HepG2 (cell line): ENCODE measurements at regions not wholly inside any gene's neighbourhood (a gene's known extent, or its start where the extent isn't known, plus 50 kb on each side); places are given as distances from the start of the nearest gene placed in this dataset.

ENCODE experiments used
- ATF5 ChIP-seq: sonication (generic); formaldehyde crosslinking; IDR thresholded peaks from 2 replicates; pipeline ENCODE4 v1.4.0; 2020; ENCODE audit warnings: mild to moderate bottlenecking, low read depth, missing genetic modification reagents
- HMGXB4 ChIP-seq, 2 experiments: sonication (generic) in 1 of 2; formaldehyde crosslinking in 1 of 2; IDR thresholded peaks; 2 replicates each; pipeline versions ENCODE4 v1.4.0 to v1.6.1; 2018 to 2020; ENCODE audit warnings: missing genetic modification reagents in 2 of 2, borderline replicate concordance in 1 of 2, low read depth in 1 of 2, mild to moderate bottlenecking in 1 of 2, missing biosample characterization in 1 of 2
- KLF6 ChIP-seq: IDR thresholded peaks from 2 replicates; pipeline ENCODE4 v1.8.0; 2016; ENCODE audit warnings: missing biosample characterization, missing genetic modification reagents
- PRMT3 ChIP-seq: sonication (generic); formaldehyde crosslinking; IDR thresholded peaks from 2 replicates; pipeline ENCODE4 v1.8.1; 2022; ENCODE audit warnings: low read depth, mild to moderate bottlenecking, moderate library complexity, missing genetic modification reagents, borderline replicate concordance
- RBFOX2 ChIP-seq: fragments of 200-400 bp; formaldehyde crosslinking; IDR thresholded peaks from 2 replicates; pipeline ENCODE4 v1.6.1; 2017; ENCODE audit warnings: low read depth, mild to moderate bottlenecking, low read length
- RELA ChIP-seq: sonication (generic); formaldehyde crosslinking; IDR thresholded peaks from 2 replicates; pipeline ENCODE4 v1.4.0; 2020; ENCODE audit warnings: missing genetic modification reagents
- SKI ChIP-seq: fragments of 450-650 bp; IDR thresholded peaks from one replicate; pipeline ENCODE4 v1.6.1; 2018; ENCODE audit warnings: mild to moderate bottlenecking; ENCODE audit not compliant: partially characterized antibody
- ZNF142 ChIP-seq: sonication (generic); formaldehyde crosslinking; IDR thresholded peaks from 2 replicates; pipeline ENCODE4 v1.4.0; 2020; ENCODE audit warnings: missing genetic modification reagents
- ZNF282 ChIP-seq: fragments of 450-650 bp; IDR thresholded peaks from 2 replicates; pipeline ENCODE4 v1.6.1; 2018; ENCODE audit not compliant: partially characterized antibody
- ZNF432 ChIP-seq: sonication (generic); formaldehyde crosslinking; IDR thresholded peaks from 2 replicates; pipeline ENCODE4 v1.5.0; 2020; ENCODE audit warnings: missing genetic modification reagents, mild to moderate bottlenecking, borderline replicate concordance
- ZNF496 ChIP-seq: sonication (generic); formaldehyde crosslinking; IDR thresholded peaks from 2 replicates; pipeline ENCODE4 v1.8.1; 2023; ENCODE audit warnings: mild to moderate bottlenecking, moderate library complexity, missing genetic modification reagents; ENCODE audit not compliant: insufficient replicate concordance
- ZNF674 ChIP-seq: sonication (generic); formaldehyde crosslinking; IDR thresholded peaks from 2 replicates; pipeline ENCODE4 v1.5.0; 2020; ENCODE audit warnings: low read depth, mild to moderate bottlenecking, missing genetic modification reagents

GRCh38 chr21:16504281-16504680, 774.5 kb downstream of the USP25 start (continued):
- no peak for TF ChIP-seq ZNF142
- TF ChIP-seq RELA (CRISPR knock-in tag) = no peak
- no peak for TF ChIP-seq ZNF282
- no peak for TF ChIP-seq SKI
- no peak for TF ChIP-seq KLF6 (CRISPR knock-in tag)
- no peak for TF ChIP-seq PRMT3 (CRISPR knock-in tag)
- no peak for TF ChIP-seq ZNF496 (CRISPR knock-in tag)
- TF ChIP-seq ATF5 (CRISPR knock-in tag) = no peak
- TF ChIP-seq ZNF674 (CRISPR knock-in tag) = no peak
- TF ChIP-seq RBFOX2 = no peak
- no peak for TF ChIP-seq HMGXB4 (CRISPR knock-in tag; IDR thresholded peaks at IDR 0.05; ENCODE audit: borderline replicate concordance in 1 of 2, low read depth in 1 of 2)
- no peak for TF ChIP-seq ZNF432 (CRISPR knock-in tag)
